Muscle of back (tissue), 3 donors: ENCODE measurements at regions not wholly inside any gene's neighbourhood (a gene's known extent, or its start where the extent isn't known, plus 50 kb on each side); places are given as distances from the start of the nearest gene placed in this dataset.

Source experiments
- DNase-seq, 3 donors: peaks; one replicate each; pipeline versions ENCODE4 v3.0.0 to v3.0.0-alpha.2; 2013

DNA sequence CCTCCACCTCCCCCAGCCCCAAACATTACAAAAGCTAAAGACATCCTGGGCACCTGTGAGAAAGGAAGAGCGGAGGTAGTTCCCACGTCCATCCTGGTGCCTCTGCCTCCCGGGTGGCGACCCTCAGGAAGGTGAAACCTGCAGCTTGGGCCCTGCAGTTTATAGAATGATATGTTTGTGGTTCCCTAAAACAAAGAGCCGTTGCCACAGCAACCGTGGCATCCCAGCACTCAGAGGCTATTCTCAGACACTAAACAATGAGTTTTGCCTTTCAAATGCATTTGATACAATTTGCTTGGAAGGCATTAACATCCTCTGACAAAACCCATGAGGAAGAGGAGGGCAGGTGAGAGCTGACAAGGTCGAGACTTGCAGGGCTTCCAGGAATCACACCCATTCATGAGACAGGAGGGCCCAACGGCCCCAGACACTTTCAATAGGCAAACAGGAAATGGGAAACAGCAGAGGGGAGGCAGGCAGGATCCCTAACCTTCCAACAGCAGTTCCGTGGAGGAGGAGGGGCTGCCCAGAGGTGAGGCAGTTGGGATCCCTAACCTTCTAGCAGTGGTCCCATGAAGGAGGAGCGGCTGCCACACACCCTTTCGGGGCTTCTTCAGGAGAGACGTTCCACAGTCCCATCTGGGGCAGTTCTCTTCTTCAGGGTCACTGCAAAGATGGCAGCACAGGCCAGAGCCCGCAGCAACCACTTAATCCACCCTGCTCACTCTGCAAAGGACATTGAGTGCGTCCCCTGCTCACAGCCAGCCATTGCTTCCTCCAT is 379.2 kb downstream of the SHANK2 start:
- peak in 1 of 3 donors; percentile 30 for DNase-seq

DNA sequence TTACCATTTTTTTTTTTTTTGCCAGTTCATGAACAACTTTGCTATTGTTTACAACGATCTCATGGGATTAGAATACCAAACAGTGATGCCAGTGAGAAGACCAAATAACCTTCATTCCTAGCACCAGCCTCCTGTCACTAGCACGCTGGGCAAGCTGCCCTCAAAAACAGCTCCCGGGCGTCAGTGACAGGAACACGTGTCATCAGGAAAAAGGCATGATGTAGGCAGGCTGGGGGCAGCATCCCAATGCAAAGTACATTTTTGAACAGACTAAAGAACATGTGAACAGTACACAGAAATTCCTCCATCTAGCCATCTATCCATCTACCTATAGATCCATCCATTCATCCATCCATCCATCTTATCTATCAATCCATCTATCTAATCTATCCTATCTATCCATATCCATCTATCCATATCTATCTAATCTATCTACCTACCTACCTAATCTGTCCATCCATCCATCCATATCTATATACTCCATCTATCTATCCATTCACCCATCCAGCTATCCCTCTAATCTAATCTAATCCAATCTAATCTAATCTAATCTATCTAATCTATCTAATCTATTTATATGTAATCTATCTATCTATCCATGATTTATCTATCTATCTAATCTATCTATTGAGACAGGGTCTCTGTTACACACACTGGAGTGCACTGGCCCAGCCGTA is 378.5 kb downstream of the SHANK2 start:
- no peak for DNase-seq

DNA sequence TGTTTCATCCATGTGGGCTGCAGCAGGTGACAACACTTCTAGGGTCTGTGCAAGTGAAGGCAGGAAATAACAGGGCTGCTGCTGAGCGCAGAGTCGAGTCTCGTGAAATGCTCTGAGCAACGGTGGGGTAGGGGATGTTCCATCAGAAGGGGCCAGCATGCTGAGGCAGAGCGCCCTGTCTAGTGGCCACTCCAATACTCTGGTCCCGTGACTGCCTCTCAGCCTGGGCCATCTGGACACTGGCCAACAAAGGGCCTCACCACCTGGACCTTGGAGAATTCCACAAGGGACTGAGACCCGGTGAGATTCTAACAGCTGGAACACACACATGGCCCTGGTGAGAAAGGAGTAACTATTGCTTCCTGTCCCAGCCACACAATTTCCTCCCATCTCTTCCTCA is 375.7 kb downstream of the SHANK2 start:
- no peak for DNase-seq

DNA sequence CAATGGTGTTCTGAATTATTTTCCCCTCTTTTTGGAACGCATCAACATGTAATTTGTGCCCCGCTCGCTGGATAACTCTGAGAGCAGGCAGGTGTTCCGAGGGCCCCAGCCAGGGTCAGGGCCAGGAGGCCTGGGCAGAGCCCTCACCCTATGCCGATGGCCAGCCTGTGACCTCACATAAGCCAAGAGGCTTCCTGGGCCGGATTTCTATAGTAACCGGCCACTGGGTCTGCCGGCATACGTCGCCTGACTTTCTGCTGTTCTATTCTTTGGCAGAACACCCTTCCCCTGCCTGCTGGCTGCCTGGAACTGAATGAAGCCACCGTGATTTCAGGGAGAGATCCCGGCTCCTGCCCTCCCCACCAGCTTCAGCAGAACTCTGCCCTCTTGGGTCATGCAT is 375.2 kb downstream of the SHANK2 start:
- no peak for DNase-seq

DNA sequence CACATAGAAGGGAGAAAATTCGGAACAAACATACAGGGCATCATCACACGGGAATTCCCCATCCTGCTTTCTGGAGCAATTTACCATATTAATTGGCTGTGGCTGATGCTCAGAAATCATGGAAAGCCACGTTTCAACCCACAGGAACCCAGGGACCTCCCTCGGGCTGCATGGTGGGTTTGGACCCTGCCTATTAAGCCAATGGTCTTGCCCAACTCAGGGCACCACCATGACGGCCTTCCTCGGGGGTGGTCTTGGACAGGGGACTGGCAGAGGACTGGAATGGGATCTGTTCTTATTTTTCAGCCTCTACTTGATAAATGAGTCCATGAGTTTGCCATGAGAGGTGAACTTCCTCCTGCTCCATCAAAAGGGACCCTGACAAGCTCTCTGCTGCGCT is 374.0 kb downstream of the SHANK2 start:
- DNase-seq = no peak

DNA sequence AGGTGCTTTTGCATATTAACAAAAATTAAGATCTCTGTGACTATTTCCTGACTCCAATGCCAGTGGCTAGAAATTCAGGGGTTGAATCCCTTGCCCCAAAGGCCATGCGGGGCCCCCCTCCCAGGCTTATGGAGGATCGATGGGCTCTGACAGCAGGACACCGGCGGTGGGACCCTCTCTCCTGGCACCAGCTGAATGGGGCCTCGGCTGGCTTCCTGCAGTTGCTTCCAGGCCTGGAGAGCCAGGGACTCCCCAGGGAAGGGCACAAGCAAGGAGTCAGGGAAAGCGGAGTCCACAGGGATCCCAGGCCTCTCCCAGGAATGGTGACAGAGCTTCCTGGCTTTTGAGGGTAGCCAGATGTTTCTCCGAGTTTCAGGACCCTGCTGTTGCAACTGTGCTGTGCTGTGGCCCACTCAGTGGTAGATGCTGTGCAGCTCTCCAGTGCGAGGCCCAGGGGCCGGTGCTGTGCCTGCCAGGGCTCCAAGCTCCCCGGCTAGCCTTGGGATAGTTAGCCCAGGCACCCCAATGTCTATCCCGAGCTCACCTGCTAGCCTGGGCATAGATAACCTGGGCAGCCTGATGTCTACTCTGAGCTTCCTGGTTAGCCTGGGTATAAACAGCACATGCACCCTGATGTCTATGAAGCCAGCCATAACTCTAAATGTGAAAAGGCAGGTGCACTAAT is 372.6 kb downstream of the SHANK2 start:
- DNase-seq = no peak

DNA sequence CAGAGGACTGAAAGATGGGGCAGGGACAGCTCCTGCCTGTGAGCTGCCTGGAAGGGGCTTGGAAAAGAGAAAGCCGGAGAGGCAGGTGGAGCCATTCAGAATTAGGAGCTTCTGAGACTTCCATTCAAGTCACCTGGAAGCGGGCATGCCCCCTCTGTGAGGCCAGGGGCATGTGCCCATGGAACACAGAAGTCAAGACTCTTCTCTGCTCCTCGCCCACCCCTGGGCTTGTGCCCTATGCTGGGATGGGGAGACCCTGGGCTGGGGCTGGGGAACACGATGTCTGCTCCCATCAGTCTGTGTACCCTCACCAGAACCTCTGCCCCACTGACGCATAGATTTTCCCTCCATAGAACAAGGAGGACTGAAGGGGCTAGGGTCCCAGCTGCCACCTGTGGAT is 372.0 kb downstream of the SHANK2 start:
- no peak for DNase-seq

DNA sequence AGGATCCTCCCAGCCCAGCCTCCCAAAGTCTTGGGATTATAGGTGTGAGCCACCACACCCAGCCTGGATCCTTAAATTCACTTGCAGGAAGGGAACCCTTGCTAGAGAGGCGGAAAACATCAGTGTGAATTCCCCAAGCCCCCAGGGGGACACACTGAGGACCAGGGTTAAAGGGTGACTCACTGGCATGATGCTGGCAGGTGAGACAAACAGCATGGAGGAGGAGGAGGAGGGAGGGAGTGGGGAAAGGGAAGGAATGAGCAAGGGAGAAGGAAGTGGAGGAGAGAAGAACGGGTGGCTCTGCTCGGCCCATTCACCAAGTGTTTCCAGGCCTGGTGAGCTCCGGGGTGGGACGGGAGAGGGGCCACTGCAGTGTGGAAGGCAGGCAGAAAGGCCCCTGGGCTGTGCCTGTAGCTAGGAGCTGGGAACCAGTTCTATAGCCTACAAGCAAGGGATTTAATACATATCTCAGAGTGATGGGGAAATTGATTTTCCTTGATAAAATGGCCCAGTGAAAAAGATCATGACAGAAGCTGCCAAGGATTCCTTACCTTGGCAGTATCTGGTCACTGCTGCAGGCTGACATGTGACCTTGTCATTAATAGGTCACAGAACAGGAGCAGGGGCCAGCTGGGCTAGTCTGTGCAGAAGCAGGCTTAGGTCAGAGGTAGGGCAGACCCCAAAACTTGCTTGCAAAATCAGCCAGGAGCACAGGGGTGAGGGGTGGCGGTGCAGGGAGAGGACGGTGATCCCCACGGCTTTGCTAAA is 370.2 kb downstream of the SHANK2 start:
- DNase-seq = no peak

DNA sequence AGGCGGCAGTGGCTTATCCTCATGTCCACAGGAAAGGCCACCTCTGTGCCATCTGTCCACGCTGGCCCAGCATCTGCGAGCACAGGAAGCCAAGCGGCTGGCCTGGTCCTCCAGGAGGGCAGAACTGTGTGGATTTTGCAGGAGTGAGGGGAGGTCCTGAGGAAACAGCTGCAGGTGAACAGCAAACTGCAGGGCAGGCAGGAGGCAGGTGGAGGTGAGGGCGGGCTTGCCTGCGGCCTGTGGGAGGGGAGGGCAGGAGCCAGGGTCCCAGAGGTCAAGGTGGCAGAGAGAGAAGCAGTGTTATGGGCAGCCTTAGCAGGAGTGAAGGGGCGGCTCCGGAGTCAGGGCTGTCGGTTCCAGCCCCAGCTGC is 369.7 kb downstream of the SHANK2 start:
- DNase-seq = no peak

DNA sequence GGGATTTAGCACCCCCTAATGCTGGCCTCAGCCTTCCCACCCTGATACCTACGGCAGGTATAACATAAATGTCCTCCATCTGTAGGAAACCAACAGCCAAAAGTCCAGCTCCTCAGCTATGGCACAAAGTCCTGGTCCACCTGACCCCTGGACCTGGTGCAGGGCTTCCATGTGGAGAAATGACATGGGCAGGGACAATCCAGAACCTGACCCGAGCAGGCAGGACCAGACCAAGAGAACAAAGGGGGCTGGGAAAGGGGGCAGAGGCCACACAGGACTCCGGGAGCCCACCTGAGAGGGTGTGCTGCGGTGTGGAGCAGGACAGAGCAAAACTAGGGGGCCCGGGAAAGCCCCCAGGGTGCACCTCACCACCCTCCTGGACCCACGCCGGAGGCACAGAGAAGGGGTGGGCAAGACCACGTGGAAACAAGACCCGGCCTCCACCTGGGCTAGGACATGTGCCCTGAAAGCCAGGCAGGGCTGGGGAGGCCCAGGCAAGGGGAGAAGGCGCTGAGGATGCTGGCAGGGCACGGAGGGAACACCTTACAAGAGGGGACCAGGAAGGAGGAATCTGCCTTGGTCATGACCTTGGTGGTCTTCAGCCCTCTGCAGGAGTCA is 368.9 kb downstream of the SHANK2 start:
- DNase-seq = no peak

DNA sequence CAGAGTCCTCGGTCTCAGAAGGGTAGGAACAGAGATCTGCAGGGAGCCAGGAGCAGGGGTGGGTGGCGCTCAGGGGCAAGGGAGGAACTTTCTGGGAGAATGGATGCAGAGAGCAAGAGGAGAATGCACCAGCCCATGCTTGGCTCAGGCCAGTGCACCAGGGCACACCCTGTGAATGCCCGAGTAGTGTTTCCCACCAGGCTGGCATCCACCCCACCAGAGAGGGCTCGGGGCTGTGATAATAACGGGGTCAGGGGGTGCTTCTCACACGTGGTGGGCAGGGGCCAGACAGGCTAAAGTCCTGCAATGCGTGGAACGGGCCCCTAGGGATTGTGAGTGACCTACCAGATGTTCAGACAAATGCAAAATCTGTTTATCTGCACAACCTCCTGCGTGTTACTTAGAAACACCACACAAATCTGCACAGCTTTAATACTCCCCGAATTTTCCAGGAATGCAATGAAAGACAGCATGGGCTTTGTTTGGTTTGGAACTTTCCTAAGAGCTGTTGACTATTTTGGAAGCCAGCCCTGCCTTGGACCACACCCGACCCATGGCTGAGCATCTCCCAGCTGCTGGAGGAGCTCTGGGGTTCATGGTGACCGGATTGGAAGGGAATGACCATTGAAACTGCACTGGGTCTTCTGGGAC is 368.3 kb downstream of the SHANK2 start:
- peak; percentile 41 to 82 (median 54) for DNase-seq

DNA sequence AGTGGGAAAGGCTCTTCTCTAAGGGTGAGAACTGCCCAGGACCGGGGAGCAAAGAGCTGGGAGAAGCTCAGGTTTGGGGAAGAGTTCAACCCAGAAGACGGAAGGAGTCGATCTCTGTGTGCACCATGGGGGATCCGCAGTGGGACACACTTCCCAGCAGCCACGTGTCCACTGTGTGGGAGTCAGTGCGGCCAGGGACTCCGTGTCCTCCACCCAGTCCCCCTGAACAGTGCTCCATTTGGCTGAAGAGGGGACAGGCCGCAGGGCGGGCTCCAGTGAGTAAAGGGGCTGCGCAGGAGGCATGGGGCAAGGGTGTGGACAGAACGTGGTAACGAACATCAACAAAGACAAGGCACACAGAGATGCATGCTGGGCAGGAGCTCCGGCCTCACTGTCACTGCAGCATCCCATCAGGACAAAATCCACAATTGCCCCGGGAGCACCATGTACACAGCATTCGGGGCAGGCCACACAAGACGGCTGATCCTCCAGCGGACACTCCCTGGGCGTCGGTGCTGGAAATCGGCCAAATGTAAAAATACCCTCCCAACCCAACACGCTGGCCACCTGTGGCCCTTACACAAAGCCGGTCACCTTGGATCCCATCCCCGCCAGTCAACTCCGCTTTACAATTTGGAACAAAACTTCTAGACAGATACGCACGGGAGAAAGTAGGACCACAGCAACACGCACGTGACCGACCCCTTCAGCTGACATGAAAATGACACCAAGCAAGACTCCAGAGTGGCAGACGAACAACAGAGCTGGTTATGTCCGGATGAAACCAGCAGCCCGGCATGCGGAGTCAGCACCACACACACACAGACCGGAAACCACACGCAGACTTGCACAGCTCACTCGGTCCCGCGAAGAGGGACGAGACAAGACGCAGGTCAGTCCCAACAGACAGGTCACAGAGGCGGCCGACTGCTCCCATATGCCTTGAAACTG is 366.8 kb downstream of the SHANK2 start:
- DNase-seq = peak; percentile 29 to 77 (median 54)

DNA sequence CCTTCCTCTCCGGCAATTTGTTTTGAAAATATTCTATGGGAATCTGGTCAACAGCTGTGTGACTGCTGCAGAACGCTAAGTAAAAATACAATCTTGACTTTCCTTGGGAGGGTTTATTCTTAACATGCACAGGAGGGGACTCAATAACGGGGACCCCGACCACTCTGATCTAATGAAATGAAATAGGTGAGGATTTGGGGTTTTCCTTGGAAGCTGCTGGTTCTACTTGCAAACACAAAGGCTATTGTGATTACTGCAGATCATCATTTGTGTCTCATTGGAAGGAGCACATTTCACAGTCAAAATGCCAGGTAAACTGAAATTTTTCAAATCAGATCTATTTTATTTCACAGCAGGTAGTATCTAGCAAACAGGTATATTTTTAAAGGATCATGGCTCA is 366.1 kb downstream of the SHANK2 start:
- no peak for DNase-seq

DNA sequence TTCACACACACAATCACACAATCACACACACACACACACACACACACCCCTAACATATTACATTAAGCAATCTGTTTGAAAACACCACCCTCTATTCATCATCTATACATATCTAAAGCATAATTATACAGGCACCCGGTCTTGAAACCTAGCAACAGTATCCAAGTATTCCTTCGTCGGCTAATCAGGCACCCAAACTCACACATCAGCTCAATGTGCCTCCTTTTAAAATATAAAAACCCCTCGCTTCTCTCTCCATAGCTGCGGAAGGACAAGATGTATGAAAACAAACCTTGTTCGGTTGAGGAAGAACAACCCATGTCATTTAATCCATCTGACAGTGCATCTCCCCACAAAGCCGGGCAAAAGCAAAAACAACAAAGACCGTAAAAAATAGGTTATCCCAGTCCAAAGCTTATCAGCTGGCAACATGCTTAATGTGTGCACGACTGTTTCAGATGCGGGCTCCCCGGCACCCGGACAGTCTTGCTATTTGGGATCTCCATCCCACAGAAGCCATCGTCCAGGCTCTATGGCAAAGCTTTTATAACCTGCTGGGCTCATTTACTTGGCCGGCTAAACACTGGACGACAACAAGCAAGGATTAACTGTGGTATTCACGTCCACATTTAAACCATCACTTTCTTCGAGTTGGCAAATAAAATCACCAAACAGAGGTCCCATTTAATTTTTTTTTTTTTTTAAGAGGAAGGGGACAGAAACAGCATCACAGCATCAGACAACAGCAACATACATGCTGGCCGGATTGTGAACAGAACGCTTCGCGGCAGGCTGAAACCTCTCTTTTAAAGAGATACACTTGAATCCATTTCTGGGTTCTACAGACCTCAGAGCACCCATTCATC is 365.5 kb downstream of the SHANK2 start:
- no peak for DNase-seq

DNA sequence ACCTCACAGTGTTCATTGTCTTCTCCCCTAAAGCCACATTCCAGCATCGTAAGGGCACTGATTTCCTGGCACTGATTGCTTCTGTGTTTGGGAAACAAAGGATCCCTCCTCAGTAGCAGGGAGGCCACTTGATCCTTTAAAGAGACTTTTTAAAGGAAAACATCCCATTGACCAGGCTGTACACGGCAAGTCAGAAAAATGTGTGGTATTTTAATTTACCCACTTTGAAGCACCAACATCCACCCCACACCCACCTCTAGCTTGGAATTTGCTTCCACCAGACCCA is 364.9 kb downstream of the SHANK2 start:
- DNase-seq = no peak

DNA sequence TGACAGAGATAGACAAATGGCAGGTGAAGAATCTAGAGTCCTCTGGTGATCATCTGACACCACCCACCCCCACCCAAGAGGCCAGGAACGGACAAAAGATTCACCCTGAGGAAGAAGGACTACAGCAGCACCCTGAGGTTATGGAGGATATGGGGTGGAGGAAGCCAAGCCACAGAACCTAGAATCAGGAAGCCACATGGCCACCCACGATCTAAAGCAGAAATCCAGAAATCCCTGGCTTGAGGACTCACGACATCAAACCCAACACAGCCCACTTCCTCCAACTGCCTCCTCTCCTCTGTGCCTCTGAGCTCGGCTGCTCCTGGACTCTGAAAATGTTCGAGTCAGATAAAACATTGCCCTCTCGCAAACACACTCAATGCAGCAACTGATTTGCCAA is 364.3 kb downstream of the SHANK2 start:
- DNase-seq = no peak

DNA sequence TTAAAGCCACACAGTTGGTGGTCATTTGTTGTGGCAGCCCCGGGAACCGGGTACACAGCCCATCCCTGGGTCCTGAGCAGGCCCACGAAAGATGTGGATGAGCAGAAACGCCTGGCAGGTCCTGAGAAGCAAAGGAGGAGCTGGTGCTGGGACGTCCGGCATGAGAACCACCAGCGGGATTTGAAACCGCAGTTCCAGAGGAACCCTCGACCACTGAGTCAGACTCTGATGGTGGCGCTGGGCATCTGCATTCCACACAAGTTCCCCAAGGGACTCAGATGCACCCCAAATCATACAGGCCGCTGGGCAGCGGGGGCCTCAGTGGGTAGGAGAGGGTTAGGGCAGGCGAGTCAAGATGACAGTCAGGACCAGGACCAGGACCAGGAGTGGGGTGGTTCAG is 363.0 kb downstream of the SHANK2 start:
- DNase-seq = no peak

DNA sequence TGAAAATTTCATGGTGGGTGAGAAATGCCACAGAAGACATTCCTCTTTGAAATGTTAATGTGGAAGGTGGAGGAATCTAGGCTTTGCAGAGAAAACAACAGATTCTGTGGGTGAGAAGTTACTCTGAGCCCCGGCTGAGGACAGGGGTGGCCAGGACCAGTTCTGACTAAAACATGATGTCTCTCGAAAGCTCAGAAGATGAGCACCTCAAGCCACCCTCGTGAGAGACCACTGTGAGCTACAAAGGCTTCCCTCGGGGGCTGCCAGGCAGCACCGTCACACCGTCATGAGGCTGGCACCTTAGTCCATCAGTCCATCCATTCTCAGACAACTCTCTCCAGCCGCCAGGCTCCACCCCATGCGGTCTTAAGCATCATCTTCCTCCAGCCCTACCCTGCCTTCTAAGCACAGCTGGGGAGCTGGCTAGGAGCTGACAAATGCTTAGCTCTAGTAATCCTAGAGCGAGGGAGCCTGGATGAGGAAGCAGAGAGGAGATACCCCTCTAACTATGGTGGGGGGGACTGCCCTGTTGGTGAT is 360.5 kb downstream of the SHANK2 start:
- DNase-seq = no peak

DNA sequence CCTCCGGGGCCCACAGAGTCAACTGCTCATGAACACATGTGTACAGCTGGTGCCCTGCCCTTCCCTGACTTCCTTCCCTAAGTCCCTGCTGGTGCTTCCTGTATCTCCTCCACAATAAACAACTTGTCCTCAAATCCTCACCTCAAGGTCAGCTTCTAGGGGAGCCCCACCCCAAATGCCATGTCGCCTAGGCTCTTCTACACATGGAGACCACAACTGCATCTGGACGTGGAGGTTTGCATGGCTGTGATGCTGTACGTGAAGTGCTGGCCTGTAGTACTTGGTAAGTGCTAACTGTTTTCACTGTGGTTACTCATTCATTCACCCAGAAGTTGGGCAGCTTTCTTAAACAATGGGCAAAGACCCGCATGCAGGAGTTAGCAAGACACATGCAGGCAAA is 359.5 kb downstream of the SHANK2 start:
- DNase-seq = no peak
